ENCODE measurements at regions not wholly inside any gene's neighbourhood (a gene's known extent, or its start where the extent isn't known, plus 50 kb on each side); places are given as distances from the start of the nearest gene placed in this dataset.

DNA sequence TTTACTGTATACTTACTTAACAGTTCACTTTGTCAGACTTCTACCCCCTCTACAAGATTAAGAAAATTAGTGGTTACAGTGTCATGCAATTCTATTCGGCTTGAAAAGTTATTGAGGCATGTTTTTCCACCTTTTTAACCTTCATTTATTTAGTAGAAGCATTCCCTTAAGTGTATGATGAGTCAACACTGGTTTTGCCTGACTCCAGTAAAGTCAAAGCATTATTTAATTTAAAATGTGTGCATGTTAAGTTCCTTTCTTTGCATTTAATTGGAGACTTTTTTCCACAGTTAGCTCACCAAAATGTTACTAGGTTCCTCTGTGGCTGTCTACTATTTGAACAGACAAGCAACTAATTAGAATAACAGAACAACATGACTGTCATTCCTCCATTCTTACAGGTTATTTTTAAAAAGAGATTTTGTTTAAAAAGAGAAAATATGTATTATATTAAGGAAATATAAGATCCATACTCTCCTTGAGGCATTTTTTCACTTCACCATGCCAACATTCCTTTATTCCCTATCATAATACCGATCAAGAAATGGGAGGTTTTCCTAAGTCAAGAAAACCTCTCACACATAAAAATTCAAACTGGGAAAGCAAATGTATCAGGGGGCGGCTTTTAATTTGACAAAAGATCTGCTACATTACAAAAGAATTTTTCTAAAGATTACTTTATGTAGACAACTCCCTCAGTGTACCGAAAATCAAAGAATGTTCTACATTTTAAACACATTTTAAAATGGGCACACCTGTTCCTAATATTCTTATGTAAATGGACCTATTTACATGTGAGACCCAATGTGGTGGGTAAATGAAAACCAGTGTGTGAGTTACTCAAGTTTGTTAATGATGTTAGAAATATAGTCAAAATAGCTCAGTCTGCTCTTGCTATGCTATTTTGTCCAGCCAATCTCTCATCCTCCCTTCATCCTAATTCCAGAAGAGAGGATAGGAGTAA, 361.2 kb downstream of the UTRN start:
- Histone ChIP-seq H4K91ac (ENCODE audit: insufficient read length, low read depth, low read length) (no peak overlapping the region), H2BK15ac (ENCODE audit: low read depth, low read length) (no peak overlapping the region), H3K4me2 (ENCODE audit: insufficient read depth, insufficient read length, low read length) (no peak overlapping the region), H4K20me1 (ENCODE audit: control insufficient read depth, insufficient read depth, insufficient read length) (no peaks in the 10 kb centered on the region), H3K23me2 (ENCODE audit: insufficient read length, low read depth, low read length, poor library complexity, severe bottlenecking) (no peaks in the 10 kb centered on the region), H2AK5ac (ENCODE audit: insufficient read length, low read length) (no peak overlapping the region), H4K5ac (ENCODE audit: insufficient read length, low read depth, low read length) (no peak overlapping the region), H3K23ac (ENCODE audit: insufficient read length, low read depth, low read length) (no peak overlapping the region), H3K4me1 (ENCODE audit: insufficient read depth, low read length) (peaks cover 7% of the 10 kb centered on the region), H2BK5ac (ENCODE audit: insufficient read length, low read length) (no peak overlapping the region), H2BK20ac (ENCODE audit: low read depth, low read length, poor library complexity, severe bottlenecking) (no peak overlapping the region), H3K14ac (ENCODE audit: insufficient read depth, low read length) (no peak overlapping the region), H2BK12ac (ENCODE audit: insufficient read length, low read depth, low read length) (no peak overlapping the region), H3K27ac (ENCODE audit: insufficient read length, low read depth, low read length) (peak overlapping the region; percentile 71), H4K8ac (replicated peaks; ENCODE audit: insufficient read length, low read depth, low read length) (no peak overlapping the region), H3K9me3 (ENCODE audit: control insufficient read depth, low read depth, low read length) (no peaks in the 10 kb centered on the region), H3K79me1 (ENCODE audit: insufficient read depth, low read depth, low read length, poor library complexity, severe bottlenecking) (no peaks in the 10 kb centered on the region), H3K4ac (ENCODE audit: low read depth, low read length) (no peak overlapping the region), H3K27me3 (ENCODE audit: insufficient read depth, low read length) (no peaks in the 10 kb centered on the region), H3K56ac (ENCODE audit: insufficient read length, low read depth, low read length) (no peak overlapping the region), H3K18ac (ENCODE audit: insufficient read length, low read depth, low read length) (no peak overlapping the region), H3T11ph (ENCODE audit: low read length) (no peak overlapping the region), H3K9ac (ENCODE audit: extremely low read depth, insufficient read length, low read length) (no peak overlapping the region), H2AFZ (ENCODE audit: low read length) (no peak overlapping the region), H2BK120ac (ENCODE audit: low read depth, low read length, poor library complexity, severe bottlenecking) (no peak overlapping the region), H3K79me2 (ENCODE audit: insufficient read depth, low read length) (no peaks in the 10 kb centered on the region)
- Mint-ChIP-seq H3K9me3 (no peaks in the 10 kb centered on the region; a peak in 1 of 5 replicates), H3K27ac (peak overlapping the region; percentile 87 to 99 (median 99); a peak in 6 of 7 replicates), H3K36me3 (ENCODE audit: insufficient read depth in 1 of 3, low read depth in 3 of 3) (peaks cover 2 to 6% (median 3%) of the 10 kb centered on the region in 3 experiments; a peak in 5 of 7 replicates), H3K4me1 (peaks cover 62 to 63% of the 10 kb centered on the region in 2 experiments), H3K27me3 (ENCODE audit: low read depth) (no peaks in the 10 kb centered on the region), H3K4me3 (no peak overlapping the region; a peak in 1 of 5 replicates)
- DNase-seq, result no peak
- TF ChIP-seq, protein P1, sequence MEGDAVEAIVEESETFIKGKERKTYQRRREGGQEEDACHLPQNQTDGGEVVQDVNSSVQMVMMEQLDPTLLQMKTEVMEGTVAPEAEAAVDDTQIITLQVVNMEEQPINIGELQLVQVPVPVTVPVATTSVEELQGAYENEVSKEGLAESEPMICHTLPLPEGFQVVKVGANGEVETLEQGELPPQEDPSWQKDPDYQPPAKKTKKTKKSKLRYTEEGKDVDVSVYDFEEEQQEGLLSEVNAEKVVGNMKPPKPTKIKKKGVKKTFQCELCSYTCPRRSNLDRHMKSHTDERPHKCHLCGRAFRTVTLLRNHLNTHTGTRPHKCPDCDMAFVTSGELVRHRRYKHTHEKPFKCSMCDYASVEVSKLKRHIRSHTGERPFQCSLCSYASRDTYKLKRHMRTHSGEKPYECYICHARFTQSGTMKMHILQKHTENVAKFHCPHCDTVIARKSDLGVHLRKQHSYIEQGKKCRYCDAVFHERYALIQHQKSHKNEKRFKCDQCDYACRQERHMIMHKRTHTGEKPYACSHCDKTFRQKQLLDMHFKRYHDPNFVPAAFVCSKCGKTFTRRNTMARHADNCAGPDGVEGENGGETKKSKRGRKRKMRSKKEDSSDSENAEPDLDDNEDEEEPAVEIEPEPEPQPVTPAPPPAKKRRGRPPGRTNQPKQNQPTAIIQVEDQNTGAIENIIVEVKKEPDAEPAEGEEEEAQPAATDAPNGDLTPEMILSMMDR (conservative IDR thresholded peaks at IDR 0.05), result no peak
- no CpG with 5 or more reads among the region's 4 CpGs for WGBS (ENCODE audit: extremely low coverage, insufficient read length, low lambda C conversion rate)

All from H9 (cell line).